ENCODE measurements at regions not wholly inside any gene's neighbourhood (a gene's known extent, or its start where the extent isn't known, plus 50 kb on each side); places are given as distances from the start of the nearest gene placed in this dataset.

DNA sequence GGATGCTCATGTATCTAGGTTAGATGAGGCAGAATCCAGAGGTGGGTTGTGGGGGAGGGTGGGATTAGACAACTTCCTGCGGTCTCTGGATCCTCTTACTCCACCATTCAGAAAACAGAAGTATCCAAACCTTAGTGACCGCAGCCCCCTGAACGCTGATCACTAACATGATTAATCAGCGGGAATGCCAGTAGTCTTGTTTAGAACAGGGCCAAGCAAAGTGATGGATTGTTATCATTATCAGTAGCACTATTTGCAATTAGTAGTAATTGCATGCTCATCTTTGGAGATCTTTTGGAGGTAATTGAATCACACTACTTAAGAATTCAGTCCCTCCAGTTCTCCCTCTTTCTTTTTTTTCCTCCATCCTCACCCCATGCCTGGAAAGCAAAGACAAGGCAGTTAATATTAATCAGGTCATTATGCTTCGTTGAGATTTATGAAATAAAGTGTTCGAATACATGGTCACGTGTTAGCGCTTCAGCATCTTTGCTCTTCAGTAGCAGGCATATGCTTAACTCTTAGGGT lies 182.8 kb upstream of the NTF3 start:
- no peak for TF ChIP-seq CTCF (IDR thresholded peaks at IDR 0.05; ENCODE audit: borderline replicate concordance, insufficient read depth, low read depth, low read length)

GRCh38 chr12:5251092-5251491 lies 180.8 kb upstream of the NTF3 start:
- H3K4me3 ChIP-seq (ENCODE audit: low read depth, low read length) = no peak overlapping the region
- TF ChIP-seq CTCF (IDR thresholded peaks at IDR 0.05; ENCODE audit: borderline replicate concordance, insufficient read depth, low read depth, low read length) = no peak

More for the DNA sequence above, 182.8 kb upstream of the NTF3 start:
- no peak overlapping the region for H3K4me3 ChIP-seq (ENCODE audit: low read depth, low read length)

GRCh38 chr12:5251786-5252185 lies 180.1 kb upstream of the NTF3 start:
- H3K4me3 ChIP-seq (ENCODE audit: low read depth, low read length) = no peak overlapping the region
- no peak for TF ChIP-seq CTCF (IDR thresholded peaks at IDR 0.05; ENCODE audit: borderline replicate concordance, insufficient read depth, low read depth, low read length)

DNA sequence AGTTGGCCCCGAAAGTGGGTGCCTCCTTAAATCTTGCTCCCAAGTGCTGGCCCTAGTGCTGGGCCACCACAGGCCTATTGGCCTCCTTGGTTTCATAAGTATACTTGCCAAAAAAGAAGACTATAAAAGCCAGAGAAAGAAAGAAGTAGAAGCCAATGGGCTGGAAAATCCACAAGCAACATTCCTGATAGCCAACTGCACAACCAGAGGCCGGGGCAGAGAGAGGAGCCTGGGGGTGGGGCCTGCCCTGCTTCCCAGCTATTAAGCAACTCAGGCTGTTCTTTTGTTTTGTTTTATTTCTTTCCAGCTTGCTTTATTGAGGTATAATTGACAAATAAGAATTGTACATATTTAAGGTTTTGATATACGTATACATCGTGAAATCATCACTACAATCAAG lies 177.2 kb upstream of the NTF3 start:
- no peak for TF ChIP-seq CTCF (IDR thresholded peaks at IDR 0.05; ENCODE audit: borderline replicate concordance, insufficient read depth, low read depth, low read length)

GRCh38 chr12:5257763-5258495 lies 174.0 kb upstream of the NTF3 start:
- no peak for TF ChIP-seq CTCF (IDR thresholded peaks at IDR 0.05; ENCODE audit: borderline replicate concordance, insufficient read depth, low read depth, low read length)

More for the DNA sequence above, 177.2 kb upstream of the NTF3 start:
- H3K4me3 ChIP-seq (ENCODE audit: low read depth, low read length) = no peak overlapping the region

DNA sequence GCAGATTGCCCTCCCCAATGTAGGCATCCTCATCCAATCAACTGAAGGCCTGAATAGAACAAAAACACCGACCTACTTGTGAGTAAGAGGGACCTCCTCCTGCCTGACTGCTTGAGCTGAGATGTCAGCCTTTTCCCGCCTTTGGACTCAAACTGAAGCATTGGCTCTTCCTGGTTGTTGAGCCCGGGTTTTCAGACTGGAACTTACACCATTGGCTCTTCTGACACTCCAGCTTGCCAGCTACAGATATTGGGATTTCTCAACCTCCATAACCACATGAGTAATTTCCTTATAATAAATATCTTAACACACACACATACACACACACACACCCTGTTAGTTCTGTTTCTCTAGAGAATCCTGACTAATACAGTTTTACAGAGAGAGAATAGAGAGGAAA lies 173.4 kb upstream of the NTF3 start:
- TF ChIP-seq CTCF (IDR thresholded peaks at IDR 0.05; ENCODE audit: borderline replicate concordance, insufficient read depth, low read depth, low read length) = no peak
- H3K4me3 ChIP-seq (ENCODE audit: low read depth, low read length) = no peak overlapping the region

More at GRCh38 chr12:5257763-5258495, 174.0 kb upstream of the NTF3 start:
- H3K4me3 ChIP-seq (ENCODE audit: low read depth, low read length) = no peak overlapping the region

- H3K4me3 ChIP-seq (ENCODE audit: low read depth, low read length) = no peak overlapping the region
- TF ChIP-seq CTCF (IDR thresholded peaks at IDR 0.05; ENCODE audit: borderline replicate concordance, insufficient read depth, low read depth, low read length) = no peak
Measured at GRCh38 chr12:5258926-5259325, 173.0 kb upstream of the NTF3 start.

All from GM12875 (cell line).